SIG-M5 treated with dmso at 0.1 percent for 504 hours (cell line): ENCODE measurements at regions not wholly inside any gene's neighbourhood (a gene's known extent, or its start where the extent isn't known, plus 50 kb on each side); places are given as distances from the start of the nearest gene placed in this dataset.

ENCODE experiments used
- DNase-seq: peaks from one replicate; lab custom pipeline; 2025; ENCODE audit not compliant: unreplicated experiment; lab: John Stamatoyannopoulos, UW

DNA sequence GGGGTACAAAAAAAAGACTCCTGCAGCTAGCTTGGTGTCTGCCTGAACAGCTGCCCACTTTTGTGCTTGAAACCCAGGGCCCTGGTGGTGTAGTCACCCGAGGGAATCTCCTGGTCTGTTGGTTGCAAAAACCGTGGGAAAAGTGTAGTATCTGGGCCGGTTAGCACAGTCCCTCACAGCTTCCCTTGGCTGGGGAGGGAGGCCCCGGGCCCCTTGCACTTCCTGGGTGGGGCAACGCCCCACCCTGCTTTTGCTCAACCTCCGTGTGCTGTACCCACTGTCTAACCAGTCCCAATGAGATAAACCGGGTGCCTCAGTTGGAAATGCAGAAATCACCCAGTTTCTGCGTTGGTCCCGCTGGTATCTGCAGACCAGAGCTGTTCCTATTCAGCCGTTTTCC is 211.7 kb upstream of the ZPLD1 start:
- DNase-seq, result no peak

DNA sequence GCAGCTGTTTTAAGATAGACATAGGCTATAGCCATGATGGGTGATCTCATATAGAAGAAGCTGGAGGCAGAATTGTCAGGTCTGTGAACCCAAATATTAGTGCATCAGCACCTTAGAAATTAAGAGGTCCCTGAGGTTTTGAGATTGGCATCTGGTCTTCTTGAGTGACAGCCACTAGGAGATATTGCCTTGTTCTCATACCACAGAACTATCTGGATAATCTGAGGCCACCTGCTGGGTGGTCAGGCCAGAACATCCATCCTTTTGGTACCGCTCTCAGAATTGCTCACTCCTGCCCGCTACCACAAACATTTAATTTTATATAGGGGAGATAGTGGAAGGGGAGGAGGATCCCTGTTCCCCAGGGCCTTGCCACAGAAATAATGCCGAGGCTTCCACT is 210.6 kb upstream of the ZPLD1 start:
- DNase-seq, result peak; percentile 30

DNA sequence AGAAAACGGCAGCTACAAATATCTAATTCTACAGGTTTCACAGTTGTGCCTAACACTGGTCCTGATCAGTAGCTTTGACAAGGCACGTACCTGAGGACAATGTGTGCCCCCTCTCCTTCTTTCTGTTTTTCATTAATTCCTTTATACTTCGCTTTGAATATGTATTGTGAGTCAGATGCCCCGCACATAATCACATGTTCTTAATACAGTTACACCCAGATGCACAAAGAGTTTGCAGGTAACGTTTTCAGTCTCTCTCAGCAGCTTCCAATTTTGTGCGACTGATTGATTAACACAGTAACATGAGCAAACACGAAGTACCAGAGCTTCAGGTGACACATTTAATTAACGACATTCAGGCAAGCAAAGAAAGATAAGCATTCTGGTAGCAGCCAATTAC is 209.8 kb upstream of the ZPLD1 start:
- DNase-seq, result no peak

DNA sequence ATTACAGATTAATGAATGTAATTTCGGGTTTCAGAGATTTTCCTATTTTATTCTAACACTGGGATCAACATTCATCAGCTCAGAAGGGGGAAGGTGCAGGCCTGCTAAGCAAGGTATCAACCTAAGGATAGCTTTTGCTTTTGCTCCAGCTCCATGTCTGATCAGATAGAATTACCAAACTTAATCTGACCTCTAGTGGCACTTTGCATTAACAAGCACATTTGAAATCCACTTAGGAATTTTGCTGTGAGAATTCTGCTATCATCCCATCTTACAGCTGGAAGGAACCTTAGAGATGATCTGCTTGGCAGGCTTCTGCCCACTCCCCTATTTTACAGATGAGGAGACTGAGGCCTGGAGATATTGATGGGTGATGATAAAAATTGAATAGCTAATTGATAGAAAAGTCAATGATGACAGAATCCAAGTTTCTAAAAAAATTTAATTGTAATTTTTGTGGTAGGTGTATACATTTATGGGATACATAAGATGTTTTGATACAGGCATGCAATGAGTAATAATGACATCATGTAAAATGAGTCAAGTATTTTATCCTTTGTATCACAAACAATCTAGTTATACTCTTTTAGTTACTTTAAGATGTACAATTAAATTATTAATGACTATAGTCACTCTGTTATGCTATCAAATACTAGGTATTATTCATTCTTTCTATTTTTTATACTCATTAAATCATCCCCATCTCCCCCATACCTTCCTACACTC is 209.2 kb upstream of the ZPLD1 start:
- DNase-seq, result peak; percentile 60

DNA sequence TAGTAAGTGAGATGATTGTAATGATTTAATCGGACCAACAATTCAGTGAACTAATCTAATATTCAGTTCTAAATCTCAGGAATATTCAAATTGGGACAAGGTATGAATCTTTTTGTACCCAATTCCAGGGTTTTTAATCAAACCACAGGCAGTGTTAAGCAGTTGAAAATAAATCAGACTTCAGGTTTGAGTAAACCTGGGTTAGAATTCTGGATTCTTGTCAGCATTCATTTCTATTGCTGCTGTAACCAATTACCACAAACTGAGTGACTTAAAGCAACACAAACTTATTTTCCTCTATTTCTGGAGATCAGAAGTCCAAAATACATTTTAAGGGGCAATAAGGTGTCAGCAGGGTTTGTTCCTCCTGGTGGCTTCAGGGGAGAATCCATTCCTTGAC is 208.4 kb upstream of the ZPLD1 start:
- DNase-seq, result no peak

DNA sequence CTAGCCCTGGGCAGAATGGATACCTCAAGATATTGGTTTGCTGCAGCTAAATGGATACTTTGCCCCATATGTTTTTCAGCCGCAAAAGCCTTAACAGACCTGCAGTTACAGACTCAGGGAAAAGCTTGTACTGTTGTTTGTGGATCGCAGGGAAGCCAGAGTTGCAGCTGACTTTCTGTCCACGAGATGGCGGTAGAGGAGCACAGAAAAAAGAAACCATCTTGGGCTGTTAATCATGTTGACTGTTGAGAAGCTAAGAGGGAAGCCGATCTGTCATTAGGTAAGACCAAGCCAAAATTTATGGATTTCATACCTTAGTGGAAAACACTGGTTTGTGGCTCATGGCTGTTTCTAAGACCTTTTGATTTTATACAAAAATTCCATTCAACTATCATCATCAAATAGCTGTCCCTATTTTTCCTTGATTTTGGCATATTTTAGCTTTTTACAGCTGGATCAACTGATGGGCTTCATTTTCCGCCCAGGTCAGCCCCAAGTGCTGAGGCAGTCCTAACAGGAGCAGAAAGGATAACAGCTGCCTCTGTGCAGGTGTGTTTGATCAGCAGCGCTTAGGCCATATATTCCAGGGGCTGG is 205.7 kb upstream of the ZPLD1 start:
- DNase-seq, result peak; percentile 87

DNA sequence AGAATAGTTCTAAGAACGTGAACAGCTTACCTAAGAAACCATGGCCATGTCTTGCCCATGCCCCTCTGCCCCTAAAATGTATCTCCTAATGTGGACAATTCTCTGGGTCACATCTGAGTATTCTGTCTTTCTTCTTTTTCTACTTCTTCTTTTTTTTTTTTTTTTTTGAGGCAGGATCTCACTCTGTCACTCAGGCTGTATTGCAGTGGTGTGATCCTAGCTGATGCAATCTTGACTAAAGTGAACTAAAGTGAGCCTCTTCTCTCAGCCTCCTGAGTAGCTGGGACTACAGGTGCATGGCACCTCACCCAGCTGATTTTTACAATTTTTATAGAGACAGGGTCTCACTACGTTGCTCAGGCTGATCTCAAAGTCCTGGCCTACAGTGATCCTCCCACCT is 204.8 kb upstream of the ZPLD1 start:
- DNase-seq, result peak; percentile 43

DNA sequence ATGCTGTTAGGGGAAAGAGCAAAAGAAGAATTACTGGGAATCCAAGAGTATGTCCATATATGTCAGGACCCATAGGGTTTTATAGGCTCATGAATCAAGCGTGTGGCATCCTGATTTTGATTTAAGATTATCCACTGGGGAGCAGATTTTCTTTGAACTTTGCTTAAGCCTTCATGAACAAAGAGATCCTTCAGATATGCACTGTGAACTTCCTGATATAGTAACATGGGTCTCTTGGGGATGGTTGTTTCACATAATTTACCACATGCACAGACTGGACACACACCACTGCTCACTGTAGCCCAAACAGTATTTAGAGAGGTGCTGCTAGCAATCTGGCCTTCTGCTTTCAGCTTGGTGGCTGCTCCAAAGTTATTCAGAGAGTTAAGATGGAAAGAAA is 200.9 kb upstream of the ZPLD1 start:
- DNase-seq, result no peak

DNA sequence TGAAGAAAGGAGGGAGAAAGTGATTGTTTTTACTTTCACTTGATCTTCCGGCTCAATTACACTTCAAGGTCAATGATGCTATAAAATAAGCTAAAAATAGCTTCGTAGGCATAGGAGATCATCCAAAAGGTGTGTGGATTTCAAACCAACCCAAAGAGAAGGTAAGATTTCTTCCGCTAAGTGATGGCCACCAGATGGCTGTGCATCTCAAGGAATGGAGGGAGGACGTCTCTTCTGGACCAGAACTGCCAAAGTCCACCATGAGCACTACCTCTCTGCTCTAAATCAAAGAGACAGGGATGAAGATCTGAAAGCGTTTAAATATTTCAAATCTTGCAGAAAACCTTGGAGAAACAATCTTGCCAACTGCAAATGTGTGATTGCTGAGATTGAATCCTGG is 199.1 kb upstream of the ZPLD1 start:
- no peak for DNase-seq

DNA sequence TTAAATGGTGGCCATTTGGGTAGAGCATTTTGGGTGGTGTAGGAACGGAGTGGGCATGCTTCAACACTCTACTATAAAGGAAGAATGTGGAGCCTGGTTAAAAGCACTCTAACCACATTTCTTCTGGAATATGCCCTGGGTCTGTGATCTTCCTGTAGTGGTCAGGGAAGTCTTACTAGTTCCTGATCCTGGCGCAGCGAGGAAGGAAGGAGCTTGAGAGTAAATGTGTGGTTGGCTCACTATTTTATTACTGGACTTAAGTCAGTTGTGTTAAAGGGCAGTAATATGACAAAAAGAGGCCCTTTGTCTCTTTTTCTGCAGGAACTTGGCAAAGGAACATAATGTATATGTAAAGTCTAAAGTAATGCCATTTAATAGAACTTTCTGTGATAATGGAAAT is 197.6 kb upstream of the ZPLD1 start:
- DNase-seq, result no peak

DNA sequence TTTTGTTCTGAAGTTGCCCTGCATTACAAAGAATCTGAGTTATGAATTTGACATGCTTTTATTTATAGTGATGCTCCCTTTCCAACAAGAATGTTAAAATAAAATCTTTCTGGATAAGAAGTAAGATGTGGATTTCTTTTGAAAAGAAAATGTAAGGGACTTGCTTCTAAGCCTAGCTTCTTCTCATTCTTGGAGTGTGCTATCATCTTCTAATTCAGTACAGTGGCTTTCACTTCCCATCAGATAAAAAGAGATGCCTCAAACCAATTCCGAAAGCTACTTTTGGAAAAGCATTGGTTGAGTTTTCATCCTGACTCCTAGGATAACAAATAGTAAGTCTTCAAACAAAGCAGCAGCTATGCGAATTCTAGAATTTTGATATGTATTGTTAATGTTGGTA is 197.0 kb upstream of the ZPLD1 start:
- no peak for DNase-seq

DNA sequence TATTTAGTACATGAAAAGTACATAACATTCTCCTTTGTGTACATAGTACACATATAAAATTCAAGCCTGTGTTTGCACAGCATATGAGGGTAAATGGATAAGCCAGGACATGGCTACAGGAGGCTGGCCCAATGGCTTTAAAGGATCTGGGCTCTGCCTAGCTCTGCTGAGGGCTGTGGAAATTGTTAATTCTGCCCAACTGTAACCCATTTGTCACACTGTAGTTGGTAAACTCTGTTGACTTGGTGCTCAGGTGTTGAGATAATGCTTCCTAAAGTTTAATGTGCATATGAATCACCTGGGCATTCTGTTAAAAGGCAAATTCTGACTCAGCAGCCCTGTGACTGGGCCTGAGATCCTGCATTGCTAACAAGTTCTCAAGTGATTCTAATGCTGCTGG is 196.5 kb upstream of the ZPLD1 start:
- no peak for DNase-seq

DNA sequence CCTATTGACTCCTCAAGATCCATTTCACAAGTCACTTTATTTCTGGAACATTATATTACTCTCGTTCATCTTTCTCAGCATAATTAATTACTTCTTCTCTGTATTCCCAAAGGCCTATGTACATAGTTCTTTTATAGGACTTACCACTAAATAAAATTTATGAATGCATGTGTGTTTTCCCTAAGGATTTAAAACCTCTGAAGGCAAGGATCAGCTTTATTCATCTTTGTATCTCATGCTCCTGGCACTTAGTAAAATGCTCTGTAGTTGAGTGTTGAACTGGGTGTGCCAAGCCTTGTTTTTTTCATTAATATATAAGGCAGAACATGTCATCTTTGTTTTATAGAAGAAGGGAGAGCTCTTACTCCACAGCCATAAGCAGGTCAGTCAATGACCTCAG is 194.1 kb upstream of the ZPLD1 start:
- no peak for DNase-seq

DNA sequence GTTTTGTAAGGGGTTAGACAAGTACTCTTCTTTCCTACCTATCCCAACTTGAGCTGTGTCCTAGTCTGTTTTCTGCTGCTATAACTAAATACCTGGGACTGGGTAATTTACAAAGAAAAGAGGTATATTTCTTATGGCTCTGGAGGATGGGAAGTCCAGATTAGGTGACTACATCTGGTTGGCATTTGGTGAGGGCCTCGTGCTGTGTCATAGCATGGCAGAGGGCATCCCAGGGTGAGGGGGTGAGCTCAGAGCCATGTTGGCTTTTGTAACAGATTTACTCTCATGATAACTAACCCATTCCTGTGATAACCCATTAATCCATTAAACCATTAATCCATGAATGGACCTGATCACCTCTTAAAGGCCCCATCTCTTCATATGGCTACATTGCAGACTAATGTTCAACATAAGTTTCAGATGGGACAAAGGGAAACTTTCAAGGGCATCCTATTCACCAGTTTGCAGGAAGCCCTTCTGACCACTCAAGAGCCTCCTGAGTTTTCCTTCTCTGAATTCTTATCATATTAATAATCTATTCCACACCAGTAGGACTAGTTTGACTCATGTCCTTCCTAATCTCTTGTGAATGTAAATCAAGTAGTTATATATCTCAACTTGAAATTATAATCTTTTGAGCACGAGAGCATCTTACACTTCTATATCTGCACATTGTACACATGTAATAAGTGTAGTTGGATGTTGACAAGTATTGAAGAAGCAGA is 185.7 kb upstream of the ZPLD1 start:
- DNase-seq, result no peak

DNA sequence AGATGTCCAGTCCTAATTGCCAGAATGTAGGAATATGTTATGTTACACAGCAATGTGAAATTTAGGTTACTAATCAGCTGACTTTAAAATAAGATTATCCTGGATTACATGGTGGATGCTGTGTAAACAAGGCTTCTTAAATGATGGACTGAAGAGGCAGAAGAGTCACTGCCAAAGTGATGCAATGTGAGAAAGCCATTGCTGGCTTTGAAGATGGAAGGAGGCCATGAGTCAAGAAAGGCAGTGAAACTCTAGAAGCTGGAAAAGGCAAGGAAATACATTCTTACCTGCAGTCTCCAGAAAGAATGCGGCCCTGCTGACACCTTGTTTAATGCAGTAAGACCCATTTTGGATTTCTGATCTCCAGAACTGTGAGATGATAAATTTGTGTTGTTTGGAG is 179.1 kb upstream of the ZPLD1 start:
- DNase-seq, result no peak

DNA sequence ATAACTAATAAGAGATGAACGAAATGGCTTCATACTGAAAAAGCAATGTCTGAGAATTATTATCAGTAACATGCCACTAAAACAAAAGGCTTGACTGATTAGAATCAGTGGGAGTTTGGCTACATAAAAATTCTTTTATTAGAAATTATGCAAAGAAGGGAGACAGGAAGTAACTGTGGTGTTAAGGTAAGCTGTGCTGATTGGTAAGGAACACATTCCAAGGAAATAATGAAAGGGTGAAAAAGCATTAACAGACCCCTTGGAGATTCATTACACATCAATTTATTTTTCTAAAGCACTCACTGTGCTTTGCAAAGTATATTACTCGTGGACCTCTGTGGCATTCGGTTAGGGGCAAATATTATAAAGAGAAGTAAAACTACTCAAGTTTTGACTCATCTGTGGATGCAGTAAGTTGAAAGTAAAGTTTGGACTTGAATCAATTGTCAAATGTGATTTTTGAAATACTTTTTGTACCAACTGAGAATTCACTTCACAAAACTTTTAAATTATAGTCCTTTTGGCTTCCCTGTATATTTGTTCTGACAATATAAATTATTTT is 176.1 kb upstream of the ZPLD1 start:
- DNase-seq, result no peak

DNA sequence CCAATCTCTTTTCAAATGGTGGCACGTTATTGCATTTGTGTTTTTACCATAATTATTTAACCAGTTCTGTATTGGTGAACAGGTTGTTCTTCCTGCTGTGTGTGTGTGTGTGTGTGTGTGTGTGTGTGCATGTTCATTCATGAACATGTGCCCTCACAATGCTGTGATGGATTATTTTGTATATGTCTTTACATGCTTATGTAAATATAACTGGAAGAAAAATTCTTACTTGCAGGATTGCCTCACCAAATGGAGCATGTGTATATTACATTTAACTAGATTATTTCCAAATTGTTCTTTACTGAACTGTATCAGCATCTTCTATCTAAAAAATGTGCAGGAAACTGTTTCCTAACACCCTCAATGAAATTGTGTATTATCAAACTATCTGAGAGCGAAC is 175.2 kb upstream of the ZPLD1 start:
- no peak for DNase-seq

DNA sequence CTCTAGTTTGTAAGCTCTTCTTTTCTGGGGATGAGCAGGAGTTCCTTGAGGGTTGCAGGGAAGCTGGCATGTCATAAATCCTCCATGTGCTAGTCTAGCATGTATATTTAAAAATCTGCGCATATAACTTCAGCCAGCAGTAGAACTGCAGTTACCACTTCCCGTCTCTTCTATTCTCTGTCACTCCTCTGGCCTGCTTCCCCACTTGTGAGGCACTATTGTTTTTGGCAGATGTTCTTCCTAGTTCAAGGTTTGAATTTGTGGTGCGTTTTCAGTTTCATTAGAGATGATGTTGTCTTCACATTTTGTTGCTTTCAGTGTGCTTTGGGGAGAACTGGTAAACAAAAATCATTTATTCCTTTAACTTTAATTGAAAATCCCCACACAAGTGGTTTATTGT is 169.1 kb upstream of the ZPLD1 start:
- no peak for DNase-seq

DNA sequence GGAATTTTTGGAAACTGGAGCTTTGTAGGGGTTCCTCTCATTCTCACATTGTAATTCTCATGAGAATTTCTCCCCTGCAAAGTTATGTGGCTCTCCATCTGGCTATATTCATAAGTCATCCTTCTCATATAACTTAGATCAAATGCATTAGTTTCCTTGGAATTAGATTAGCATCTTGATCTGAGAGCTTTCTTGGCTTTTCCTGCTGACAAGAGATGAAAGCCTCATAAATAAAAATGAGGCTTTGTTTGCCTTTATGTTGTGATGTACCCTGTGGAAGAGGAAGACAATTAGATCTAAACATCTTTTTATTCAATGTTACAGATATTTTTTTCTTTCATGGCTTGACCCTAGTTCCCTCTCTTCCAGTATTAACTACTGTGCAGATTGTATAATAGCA is 165.4 kb upstream of the ZPLD1 start:
- DNase-seq, result no peak

DNA sequence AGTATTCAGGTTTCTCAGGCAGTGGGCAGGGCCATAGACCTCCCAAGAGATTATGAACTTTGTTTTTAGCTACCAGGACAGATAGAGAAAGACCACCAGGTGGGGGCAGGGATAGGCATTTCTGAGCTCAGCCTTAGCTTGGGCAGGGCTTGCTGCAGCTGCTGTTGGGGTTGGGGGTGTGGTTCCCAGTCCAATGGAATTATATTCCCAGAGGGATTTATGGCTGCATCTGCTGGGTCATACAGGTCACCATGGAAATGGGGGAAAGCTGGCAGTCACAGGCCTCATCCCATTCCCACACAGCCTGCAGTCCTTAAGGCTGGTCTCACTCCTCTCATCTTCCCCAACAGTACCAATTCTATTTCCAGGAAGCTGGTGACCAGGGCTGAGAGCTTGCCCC is 144.6 kb upstream of the ZPLD1 start:
- no peak for DNase-seq

DNA sequence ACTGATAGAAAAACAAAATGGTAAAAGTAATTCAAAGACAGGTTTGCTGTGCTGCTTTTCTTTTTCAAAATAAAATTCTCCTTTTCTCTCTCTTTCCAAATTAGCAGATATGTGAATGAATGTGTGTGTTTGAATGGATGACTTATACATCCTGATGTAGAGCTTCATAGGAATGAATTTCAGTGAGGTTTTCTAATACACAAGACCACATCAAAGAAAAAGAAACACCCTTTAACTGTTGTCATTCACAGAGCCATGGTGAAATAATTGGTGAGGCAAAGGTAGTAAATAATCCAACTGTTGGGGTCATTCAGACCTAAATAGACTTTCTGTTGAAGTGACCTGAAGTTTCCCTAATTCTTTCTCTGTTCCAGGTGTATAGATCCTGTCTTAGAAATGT is 139.1 kb upstream of the ZPLD1 start:
- DNase-seq, result no peak

DNA sequence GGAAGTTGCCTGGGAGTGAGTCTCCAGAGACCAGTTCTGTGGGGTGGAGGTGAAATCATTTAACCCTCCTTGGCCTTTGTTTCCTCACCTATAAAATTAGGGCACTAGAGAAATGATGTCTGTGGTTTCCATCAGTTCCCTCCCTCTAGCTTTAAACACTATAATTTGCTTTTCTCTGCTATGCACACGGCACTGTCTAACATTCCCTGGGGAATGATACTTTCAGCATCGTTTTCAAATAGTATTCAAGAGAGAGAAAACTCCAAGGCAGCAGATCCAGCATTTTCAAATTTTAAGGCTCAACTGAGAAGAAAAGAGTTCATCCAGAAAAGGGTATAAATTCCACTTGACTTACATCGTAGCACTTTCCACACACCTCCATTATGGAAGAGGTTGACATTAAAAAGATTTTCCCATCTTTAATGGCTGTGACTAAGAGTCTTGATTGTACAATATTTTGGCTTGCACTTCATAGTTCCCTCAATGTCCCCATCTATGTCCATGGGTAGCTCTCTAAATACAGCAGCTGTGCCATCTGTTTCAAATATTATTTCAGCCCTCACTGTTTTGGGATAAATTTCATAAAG is 137.7 kb upstream of the ZPLD1 start:
- DNase-seq, result no peak
